ENCODE measurements at regions not wholly inside any gene's neighbourhood (a gene's known extent, or its start where the extent isn't known, plus 50 kb on each side); places are given as distances from the start of the nearest gene placed in this dataset.

DNA sequence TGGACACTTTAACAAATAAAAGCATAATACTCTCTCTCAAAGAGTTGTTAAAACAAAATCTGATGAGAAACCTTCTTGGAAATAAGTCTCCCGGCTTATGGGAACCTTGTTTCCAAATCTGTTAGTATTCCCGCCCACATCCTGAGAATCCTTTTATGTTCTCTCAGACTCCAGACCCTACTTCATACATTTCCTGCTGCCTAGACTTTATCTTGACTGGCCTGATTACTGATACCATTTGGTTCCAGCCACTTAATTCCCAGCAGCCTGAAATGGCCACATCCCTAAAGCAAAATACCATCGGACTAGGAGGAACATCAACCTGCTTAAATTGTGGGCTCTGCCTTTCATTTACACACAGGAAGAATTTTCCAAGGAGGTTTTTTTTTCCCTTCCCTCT lies 79.1 kb upstream of the CYP1B1 start:
- Histone ChIP-seq H3K27me3 (ENCODE audit: insufficient read depth, low read length) (no peaks in the 10 kb centered on the region), H2AFZ (ENCODE audit: low read depth, low read length) (no peak overlapping the region), H3K4me1 (ENCODE audit: insufficient read depth, low read length) (no peaks in the 10 kb centered on the region), H3K4me3 (ENCODE audit: insufficient read depth, low read depth, low read length) (no peak overlapping the region), H3K36me3 (ENCODE audit: insufficient read depth, low read length) (no peaks in the 10 kb centered on the region), H3K9me3 (ENCODE audit: insufficient read depth, low read depth, low read length) (no peaks in the 10 kb centered on the region), H3K4me2 (ENCODE audit: low read length) (no peak overlapping the region), H4K20me1 (ENCODE audit: insufficient read depth, low read length) (no peaks in the 10 kb centered on the region), H3K27ac (ENCODE audit: low read depth, low read length) (no peak overlapping the region), H3K79me2 (ENCODE audit: insufficient read depth, low read length) (no peaks in the 10 kb centered on the region), H3K9ac (ENCODE audit: low read length) (no peak overlapping the region)
- H3K4me3 Mint-ChIP-seq (ENCODE audit: unreplicated experiment), result no peak overlapping the region
- peak; percentile 56 for DNase-seq (ENCODE audit: low read depth)
- H3K9me3 Mint-ChIP-seq (ENCODE audit: unreplicated experiment), result peaks cover 2% of the 10 kb centered on the region
- TF ChIP-seq, protein P1, sequence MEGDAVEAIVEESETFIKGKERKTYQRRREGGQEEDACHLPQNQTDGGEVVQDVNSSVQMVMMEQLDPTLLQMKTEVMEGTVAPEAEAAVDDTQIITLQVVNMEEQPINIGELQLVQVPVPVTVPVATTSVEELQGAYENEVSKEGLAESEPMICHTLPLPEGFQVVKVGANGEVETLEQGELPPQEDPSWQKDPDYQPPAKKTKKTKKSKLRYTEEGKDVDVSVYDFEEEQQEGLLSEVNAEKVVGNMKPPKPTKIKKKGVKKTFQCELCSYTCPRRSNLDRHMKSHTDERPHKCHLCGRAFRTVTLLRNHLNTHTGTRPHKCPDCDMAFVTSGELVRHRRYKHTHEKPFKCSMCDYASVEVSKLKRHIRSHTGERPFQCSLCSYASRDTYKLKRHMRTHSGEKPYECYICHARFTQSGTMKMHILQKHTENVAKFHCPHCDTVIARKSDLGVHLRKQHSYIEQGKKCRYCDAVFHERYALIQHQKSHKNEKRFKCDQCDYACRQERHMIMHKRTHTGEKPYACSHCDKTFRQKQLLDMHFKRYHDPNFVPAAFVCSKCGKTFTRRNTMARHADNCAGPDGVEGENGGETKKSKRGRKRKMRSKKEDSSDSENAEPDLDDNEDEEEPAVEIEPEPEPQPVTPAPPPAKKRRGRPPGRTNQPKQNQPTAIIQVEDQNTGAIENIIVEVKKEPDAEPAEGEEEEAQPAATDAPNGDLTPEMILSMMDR (IDR thresholded peaks at IDR 0.05; ENCODE audit: insufficient read depth, low read depth, low read length), result no peak
- no peak for TF ChIP-seq EZH2 (IDR thresholded peaks at IDR 0.05; ENCODE audit: insufficient read depth, low read length)
- no peaks in the 10 kb centered on the region for H3K27me3 Mint-ChIP-seq (ENCODE audit: low read depth, unreplicated experiment)
- FAIRE-seq, result no peak
- peak overlapping the region; percentile 1 for H3K27ac Mint-ChIP-seq (ENCODE audit: unreplicated experiment)
- no peaks in the 10 kb centered on the region for H3K36me3 Mint-ChIP-seq (ENCODE audit: low read depth, unreplicated experiment)
- H3K4me1 Mint-ChIP-seq (ENCODE audit: low read depth, unreplicated experiment), result peaks cover 25% of the 10 kb centered on the region

DNA sequence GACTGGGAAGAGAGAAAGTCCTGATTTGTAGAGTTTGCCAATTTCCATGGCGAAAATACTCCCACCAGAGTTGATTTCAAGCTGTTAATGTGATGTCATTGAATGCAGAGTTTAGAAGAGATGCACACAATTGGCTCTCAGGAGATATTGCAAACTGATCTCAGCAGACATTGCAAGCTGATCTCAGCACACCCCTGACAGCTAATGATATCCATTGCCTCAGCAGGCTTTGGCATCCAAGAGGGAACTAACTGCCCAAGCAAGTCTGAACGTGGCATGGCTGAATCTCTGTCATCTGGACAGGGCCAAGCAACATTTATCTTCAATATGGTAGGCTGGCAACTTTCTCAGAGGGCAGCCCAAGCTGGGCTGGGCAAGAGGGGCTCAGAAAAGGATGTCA lies 78.4 kb upstream of the CYP1B1 start:
- H4K20me1 ChIP-seq (ENCODE audit: insufficient read depth, low read length), result no peaks in the 10 kb centered on the region
- Mint-ChIP-seq H3K4me3 (ENCODE audit: unreplicated experiment) (no peak overlapping the region), H3K36me3 (ENCODE audit: low read depth, unreplicated experiment) (no peaks in the 10 kb centered on the region), H3K9me3 (ENCODE audit: unreplicated experiment) (peaks cover 2% of the 10 kb centered on the region), H3K27ac (ENCODE audit: unreplicated experiment) (no peak overlapping the region), H3K27me3 (ENCODE audit: low read depth, unreplicated experiment) (no peaks in the 10 kb centered on the region), H3K4me1 (ENCODE audit: low read depth, unreplicated experiment) (peaks cover 25% of the 10 kb centered on the region)
- DNase-seq (ENCODE audit: low read depth), result no peak
- H3K4me3 ChIP-seq (ENCODE audit: insufficient read depth, low read depth, low read length), result no peak overlapping the region
- no peak for FAIRE-seq
- H3K27ac ChIP-seq (ENCODE audit: low read depth, low read length), result no peak overlapping the region
- H3K27me3 ChIP-seq (ENCODE audit: insufficient read depth, low read length), result no peaks in the 10 kb centered on the region
- H3K9me3 ChIP-seq (ENCODE audit: insufficient read depth, low read depth, low read length), result no peaks in the 10 kb centered on the region
- H3K9ac ChIP-seq (ENCODE audit: low read length), result no peak overlapping the region
- H3K79me2 ChIP-seq (ENCODE audit: insufficient read depth, low read length), result no peaks in the 10 kb centered on the region
- no peak overlapping the region for H3K4me2 ChIP-seq (ENCODE audit: low read length)
- H2AFZ ChIP-seq (ENCODE audit: low read depth, low read length), result no peak overlapping the region
- TF ChIP-seq, protein P1 (IDR thresholded peaks at IDR 0.05; ENCODE audit: insufficient read depth, low read depth, low read length), result no peak
- no peak for TF ChIP-seq EZH2 (IDR thresholded peaks at IDR 0.05; ENCODE audit: insufficient read depth, low read length)
- H3K4me1 ChIP-seq (ENCODE audit: insufficient read depth, low read length), result no peaks in the 10 kb centered on the region
- H3K36me3 ChIP-seq (ENCODE audit: insufficient read depth, low read length), result no peaks in the 10 kb centered on the region

DNA sequence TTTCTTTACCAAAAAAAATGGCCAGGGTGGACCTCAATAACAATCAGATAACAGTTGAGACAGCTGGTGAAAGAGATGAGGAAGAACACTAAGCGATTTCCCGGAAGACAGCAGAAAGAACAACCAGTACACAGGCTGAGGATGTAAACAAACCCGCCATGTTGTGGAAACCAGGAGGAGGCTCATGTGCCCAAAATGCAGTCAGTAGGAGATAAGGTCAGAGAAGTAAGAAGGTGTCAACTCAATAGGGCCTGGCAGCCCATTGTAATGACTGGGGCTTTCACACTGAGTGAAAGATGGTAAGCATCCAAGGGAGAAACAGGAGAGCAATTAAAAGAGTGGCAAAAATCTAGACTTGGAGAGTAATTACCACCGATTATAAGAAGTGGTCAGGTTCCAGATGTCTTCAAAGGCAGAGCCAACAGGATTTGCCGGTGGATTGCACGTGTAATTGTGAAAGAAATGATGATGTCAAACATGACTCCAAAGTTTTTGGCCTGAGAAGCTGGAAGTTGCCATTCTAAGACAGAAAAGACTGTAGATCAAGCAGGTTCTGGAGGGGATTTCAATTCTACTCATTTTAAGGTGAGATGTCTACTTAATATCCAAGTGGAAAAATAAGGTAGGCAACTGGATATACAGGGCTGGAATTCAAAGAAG lies 77.7 kb upstream of the CYP1B1 start:
- TF ChIP-seq, protein P1 (IDR thresholded peaks at IDR 0.05; ENCODE audit: insufficient read depth, low read depth, low read length), result no peak
- TF ChIP-seq EZH2 (IDR thresholded peaks at IDR 0.05; ENCODE audit: insufficient read depth, low read length), result no peak
- no peak for FAIRE-seq

More for the DNA sequence above, 77.7 kb upstream of the CYP1B1 start:
- Mint-ChIP-seq H3K27ac (ENCODE audit: unreplicated experiment) (peak overlapping the region; percentile 22), H3K9me3 (ENCODE audit: unreplicated experiment) (peaks cover 2% of the 10 kb centered on the region), H3K36me3 (ENCODE audit: low read depth, unreplicated experiment) (no peaks in the 10 kb centered on the region), H3K27me3 (ENCODE audit: low read depth, unreplicated experiment) (no peaks in the 10 kb centered on the region), H3K4me3 (ENCODE audit: unreplicated experiment) (no peak overlapping the region), H3K4me1 (ENCODE audit: low read depth, unreplicated experiment) (peaks cover 22% of the 10 kb centered on the region)
- Histone ChIP-seq H3K79me2 (ENCODE audit: insufficient read depth, low read length) (no peaks in the 10 kb centered on the region), H3K36me3 (ENCODE audit: insufficient read depth, low read length) (no peaks in the 10 kb centered on the region), H3K4me1 (ENCODE audit: insufficient read depth, low read length) (no peaks in the 10 kb centered on the region), H3K4me3 (ENCODE audit: insufficient read depth, low read depth, low read length) (no peak overlapping the region), H3K9ac (ENCODE audit: low read length) (no peak overlapping the region), H3K9me3 (ENCODE audit: insufficient read depth, low read depth, low read length) (no peaks in the 10 kb centered on the region), H3K27me3 (ENCODE audit: insufficient read depth, low read length) (no peaks in the 10 kb centered on the region), H3K4me2 (ENCODE audit: low read length) (no peak overlapping the region), H4K20me1 (ENCODE audit: insufficient read depth, low read length) (no peaks in the 10 kb centered on the region), H2AFZ (ENCODE audit: low read depth, low read length) (no peak overlapping the region), H3K27ac (ENCODE audit: low read depth, low read length) (no peak overlapping the region)
- no peak for DNase-seq (ENCODE audit: low read depth)
